Heart left ventricle (tissue), 13 donors: ENCODE measurements at regions not wholly inside any gene's neighbourhood (a gene's known extent, or its start where the extent isn't known, plus 50 kb on each side); places are given as distances from the start of the nearest gene placed in this dataset.

ENCODE experiments used
- CTCF ChIP-seq, 12 donors: fragments of 200-600 bp; sonication (generic) in 4 of 12; IDR thresholded peaks; one replicate each; pipeline versions ENCODE4 v1.5.0 to v1.8.0; 2018 to 2022; ENCODE audit warnings: antibody characterized with exemption in 12 of 12, mild to moderate bottlenecking in 5 of 12
- POLR2A ChIP-seq, 2 donors: fragments of 450-650 bp; IDR thresholded peaks; one replicate each; pipeline ENCODE4 v1.6.1; 2017; ENCODE audit warnings: antibody characterized with exemption in 2 of 2, mild to moderate bottlenecking in 2 of 2, moderate library complexity in 2 of 2
- donor health status: ischemic (EF 13 %, LVEDD 7.1; RV severe dilation, severe dysfunction).
- donor health status: DM: no; HTN: yes; CAD: no.
- donor health status: DM: no; HTN: no; CAD: no.
- donor health status: ischemic (EF 25% LVEDD 6.9; RV normal size, moderate dysfunction).
- donor health status: ischemic (EF 25% LVEDD 5.7; RV mildly dilated, moderate dysfunction).
- donor health status: ischemic (EF 35%, LVEDD 5.7; RV mildly dilated, moderate dysfunction).
- donor health status: nonischemic (EF 11% LVEDD 7.7; RV severe dilation, severe dysfunction).
- donor health status: DM: yes; HTN: yes; CAD: no.
- donor health status: PGD.
- donor health status: ischemic (EF 29% LVEDD 5.4; RV normal size, mild dysfunction).
- donor health status: nonischemic (EF 23%, LVEDD 6.1; RV moderate dilation, normal function).

DNA sequence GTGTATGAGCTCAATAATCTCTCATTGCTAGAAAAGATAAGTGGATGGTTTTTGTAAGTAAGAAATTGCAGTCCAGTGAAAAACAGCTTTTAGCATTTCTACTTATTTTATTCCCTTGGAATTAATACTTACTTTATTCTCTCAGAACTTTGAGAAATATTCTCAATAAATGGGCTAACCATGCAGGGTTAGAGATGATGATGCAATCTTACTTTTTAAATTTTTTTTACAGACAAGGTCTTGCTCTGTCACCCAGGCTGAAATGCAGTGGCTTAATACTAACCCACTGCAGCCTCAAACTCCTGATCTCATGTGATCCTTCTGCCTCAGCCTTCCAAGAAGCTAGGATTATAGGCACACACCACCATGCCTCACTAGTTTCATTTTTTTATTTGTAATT, 440.8 kb upstream of the ZP4 start:
- TF ChIP-seq CTCF (IDR thresholded peaks at IDR 0.05) (no peak), POLR2A (IDR thresholded peaks at IDR 0.05) (no peak)
